Nephron (organoid): ENCODE measurements at regions not wholly inside any gene's neighbourhood (a gene's known extent, or its start where the extent isn't known, plus 50 kb on each side); places are given as distances from the start of the nearest gene placed in this dataset.
A peak's percentile ranks its signal among the peaks of the same experiment; 100 is the strongest.

Source experiments
- H3K27ac Mint-ChIP-seq, 3 experiments: 2 replicates each; pipeline ENCODE4 v1.8.0; 2020; ENCODE audit warnings: mixed read lengths in 3 of 3, mild to moderate bottlenecking in 2 of 3, moderate library complexity in 1 of 3
- H3K27me3 Mint-ChIP-seq: 2 replicates; pipeline ENCODE4 v1.8.0; 2021; ENCODE audit warnings: low read depth, mild to moderate bottlenecking, moderate library complexity, mixed read lengths
- H3K36me3 Mint-ChIP-seq: 2 replicates; pipeline ENCODE4 v1.8.0; 2020; ENCODE audit warnings: low read depth, mixed read lengths
- H3K4me1 Mint-ChIP-seq: 2 replicates; pipeline ENCODE4 v1.8.0; 2020; ENCODE audit warnings: mixed read lengths
- H3K4me3 Mint-ChIP-seq, 3 experiments: 2 replicates each; pipeline ENCODE4 v1.8.0; 2020; ENCODE audit warnings: mild to moderate bottlenecking in 3 of 3, mixed read lengths in 3 of 3, moderate library complexity in 2 of 3
- H3K9me3 Mint-ChIP-seq: 2 replicates; pipeline ENCODE4 v1.8.0; 2020; ENCODE audit warnings: mixed read lengths
- TF ChIP-seq, protein P1 (sequence below), 3 experiments: fragments of 200-600 bp; sonication (generic); IDR thresholded peaks; one replicate each; pipeline ENCODE4 v1.5.0; 2021; ENCODE audit warnings: antibody characterized with exemption in 3 of 3; ENCODE audit not compliant: unreplicated experiment in 3 of 3

DNA sequence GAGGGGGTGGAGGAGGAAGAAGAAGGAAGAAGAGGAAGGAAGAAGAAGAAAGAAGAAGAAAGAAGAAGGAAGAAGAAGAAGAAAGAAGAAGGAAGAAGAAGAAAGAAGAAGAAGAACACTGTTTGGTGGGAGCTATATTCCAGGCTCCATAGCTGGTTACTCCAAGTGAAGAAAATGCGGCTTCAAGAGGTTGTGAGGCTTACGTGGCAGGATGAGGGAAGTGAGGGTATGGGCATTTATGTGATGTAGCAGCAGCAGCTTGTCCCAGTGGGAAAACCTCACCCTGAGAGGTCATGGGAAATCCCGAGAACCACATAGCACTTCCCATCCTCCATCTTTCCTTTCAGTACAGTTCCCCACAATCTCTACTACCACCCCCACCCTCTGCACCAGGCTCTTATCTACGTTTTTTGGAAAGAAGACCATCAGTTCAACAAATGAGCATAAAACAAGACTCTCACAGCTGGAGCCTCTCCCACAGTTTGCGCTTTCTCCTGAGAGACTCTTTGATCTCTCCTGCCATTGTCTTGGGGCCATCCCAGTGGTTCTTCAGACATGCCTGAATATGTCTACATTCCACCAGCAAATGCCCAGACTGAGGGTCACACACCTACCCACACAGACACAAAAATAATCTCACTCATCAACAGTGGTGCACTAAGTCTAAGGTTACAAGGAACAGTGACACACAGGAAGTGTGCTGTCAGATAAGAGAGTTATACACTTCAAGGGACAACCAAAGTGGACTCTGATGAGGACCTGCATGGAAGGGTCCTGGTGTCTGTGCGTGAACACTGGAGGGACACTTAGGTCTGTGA, 77.9 kb upstream of the KCNJ15 start:
- Mint-ChIP-seq H3K4me1 (peaks cover 31% of the 10 kb centered on the region), H3K9me3 (peaks cover 2% of the 10 kb centered on the region)

DNA sequence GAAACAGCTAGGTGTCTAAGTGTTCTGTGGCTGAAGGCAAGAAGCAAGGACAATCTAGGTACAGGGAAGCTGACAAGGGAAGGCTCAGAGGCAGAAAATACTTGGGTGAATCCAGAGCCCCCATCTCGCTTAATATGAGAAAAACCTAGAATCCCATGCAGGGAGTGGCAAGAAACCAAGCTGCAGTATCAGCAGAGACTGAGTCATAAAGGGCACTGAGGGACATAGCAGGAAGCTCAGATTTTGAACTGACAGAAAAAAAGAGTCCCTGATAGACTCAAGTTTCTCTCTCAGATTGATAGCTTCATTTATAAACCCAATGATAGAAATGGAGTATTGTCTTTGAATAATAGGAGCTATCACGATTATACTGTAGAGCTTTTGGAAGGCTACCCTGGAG, 77.3 kb upstream of the KCNJ15 start:
- no peaks in the 10 kb centered on the region for H3K36me3 Mint-ChIP-seq
- peak overlapping the region in 1 of 3 experiments; percentile 22 for H3K27ac Mint-ChIP-seq
- H3K9me3 Mint-ChIP-seq: peaks cover 2% of the 10 kb centered on the region
- H3K27me3 Mint-ChIP-seq: no peaks in the 10 kb centered on the region
- TF ChIP-seq, protein P1, sequence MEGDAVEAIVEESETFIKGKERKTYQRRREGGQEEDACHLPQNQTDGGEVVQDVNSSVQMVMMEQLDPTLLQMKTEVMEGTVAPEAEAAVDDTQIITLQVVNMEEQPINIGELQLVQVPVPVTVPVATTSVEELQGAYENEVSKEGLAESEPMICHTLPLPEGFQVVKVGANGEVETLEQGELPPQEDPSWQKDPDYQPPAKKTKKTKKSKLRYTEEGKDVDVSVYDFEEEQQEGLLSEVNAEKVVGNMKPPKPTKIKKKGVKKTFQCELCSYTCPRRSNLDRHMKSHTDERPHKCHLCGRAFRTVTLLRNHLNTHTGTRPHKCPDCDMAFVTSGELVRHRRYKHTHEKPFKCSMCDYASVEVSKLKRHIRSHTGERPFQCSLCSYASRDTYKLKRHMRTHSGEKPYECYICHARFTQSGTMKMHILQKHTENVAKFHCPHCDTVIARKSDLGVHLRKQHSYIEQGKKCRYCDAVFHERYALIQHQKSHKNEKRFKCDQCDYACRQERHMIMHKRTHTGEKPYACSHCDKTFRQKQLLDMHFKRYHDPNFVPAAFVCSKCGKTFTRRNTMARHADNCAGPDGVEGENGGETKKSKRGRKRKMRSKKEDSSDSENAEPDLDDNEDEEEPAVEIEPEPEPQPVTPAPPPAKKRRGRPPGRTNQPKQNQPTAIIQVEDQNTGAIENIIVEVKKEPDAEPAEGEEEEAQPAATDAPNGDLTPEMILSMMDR (IDR thresholded peaks at IDR 0.05; ENCODE audit: unreplicated experiment in 3 of 3): no peak
- no peak overlapping the region for H3K4me3 Mint-ChIP-seq
- H3K4me1 Mint-ChIP-seq: peaks cover 31% of the 10 kb centered on the region

More for the DNA sequence above, 77.9 kb upstream of the KCNJ15 start:
- no peak overlapping the region for H3K27ac Mint-ChIP-seq
- TF ChIP-seq, protein P1 (IDR thresholded peaks at IDR 0.05; ENCODE audit: unreplicated experiment in 3 of 3): no peak
- no peaks in the 10 kb centered on the region for H3K36me3 Mint-ChIP-seq
- no peak overlapping the region for H3K4me3 Mint-ChIP-seq
- H3K27me3 Mint-ChIP-seq: no peaks in the 10 kb centered on the region

DNA sequence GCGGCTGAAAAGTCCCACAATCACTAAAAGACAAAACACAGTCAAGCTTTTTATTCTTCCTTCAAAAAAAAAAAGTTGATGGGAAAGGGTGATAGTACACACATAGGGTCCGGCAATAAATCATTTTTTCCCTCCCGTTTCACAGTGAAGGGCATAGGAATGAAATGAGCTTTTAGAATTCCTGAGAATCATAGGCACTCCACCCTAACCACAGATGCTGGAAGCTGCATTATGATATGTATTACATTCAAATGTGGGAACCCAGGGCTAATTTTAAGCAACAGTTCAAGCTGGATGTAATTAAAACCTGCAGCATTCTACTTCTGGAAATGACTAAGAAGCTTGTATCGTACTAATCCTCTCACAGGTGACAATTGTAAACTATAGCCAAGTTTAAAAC, 75.7 kb upstream of the KCNJ15 start:
- TF ChIP-seq, protein P1 (IDR thresholded peaks at IDR 0.05; ENCODE audit: unreplicated experiment in 3 of 3): no peak
- peaks cover 26% of the 10 kb centered on the region for H3K4me1 Mint-ChIP-seq
- peak overlapping the region in 2 of 3 experiments; percentile 12 to 13 for H3K27ac Mint-ChIP-seq
- peaks cover under 1% of the 10 kb centered on the region for H3K36me3 Mint-ChIP-seq
- peaks cover 9% of the 10 kb centered on the region for H3K9me3 Mint-ChIP-seq
- no peaks in the 10 kb centered on the region for H3K27me3 Mint-ChIP-seq
- H3K4me3 Mint-ChIP-seq: no peak overlapping the region

DNA sequence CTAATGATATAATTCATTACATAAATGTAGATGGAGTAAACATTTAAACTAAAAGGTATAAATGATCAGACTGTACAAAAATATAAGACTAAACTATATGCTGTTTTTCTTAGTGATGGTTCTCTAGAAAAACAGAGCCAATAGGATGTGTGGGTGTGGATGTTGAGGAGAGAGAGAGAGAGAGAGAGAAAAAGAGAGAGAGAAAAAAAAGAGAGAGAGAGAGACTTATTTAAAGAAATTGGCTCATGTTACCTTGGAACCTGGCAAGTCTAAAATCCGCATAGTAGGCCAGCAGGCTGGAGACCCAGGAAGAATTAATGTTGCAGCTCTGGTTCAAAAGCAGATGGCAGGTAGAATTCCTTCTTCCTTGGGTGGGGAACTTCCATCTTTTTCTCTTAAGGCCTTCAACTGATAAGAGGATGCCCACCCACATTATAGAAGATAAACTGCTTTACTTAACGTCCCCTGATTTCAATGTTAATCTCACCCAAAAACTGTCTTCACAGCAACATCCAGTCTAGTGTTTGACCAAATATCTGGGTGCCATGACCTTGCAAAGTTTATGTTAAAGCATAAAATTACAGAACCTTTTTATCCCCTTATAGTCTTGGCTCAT, 74.3 kb upstream of the KCNJ15 start:
- H3K27ac Mint-ChIP-seq: no peak overlapping the region
- peaks cover 18% of the 10 kb centered on the region for H3K9me3 Mint-ChIP-seq
- H3K4me1 Mint-ChIP-seq: peaks cover 26% of the 10 kb centered on the region
- peaks cover 4% of the 10 kb centered on the region for H3K36me3 Mint-ChIP-seq
- no peak overlapping the region for H3K4me3 Mint-ChIP-seq
- H3K27me3 Mint-ChIP-seq: no peaks in the 10 kb centered on the region
- TF ChIP-seq, protein P1 (IDR thresholded peaks at IDR 0.05; ENCODE audit: unreplicated experiment in 3 of 3): no peak

DNA sequence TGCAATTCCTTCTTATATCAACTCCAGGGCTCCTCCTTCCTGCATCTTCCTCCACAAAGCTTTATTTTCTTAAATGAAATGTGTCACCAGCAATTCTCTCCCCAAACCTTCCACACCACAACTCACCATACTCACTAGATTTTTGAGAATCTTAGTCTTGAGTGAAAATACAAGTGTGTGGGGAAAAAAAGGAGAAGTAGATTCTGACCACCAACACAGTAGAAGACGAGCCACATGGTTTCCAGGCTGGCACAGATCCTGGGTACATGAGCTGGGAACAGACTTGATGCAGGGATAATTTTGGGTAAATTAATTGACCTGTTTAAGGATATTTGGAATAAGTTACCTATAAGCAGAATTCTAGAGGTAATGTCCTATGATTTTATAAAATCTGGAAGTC, 72.8 kb upstream of the KCNJ15 start:
- Mint-ChIP-seq H3K27me3 (no peaks in the 10 kb centered on the region), H3K36me3 (peaks cover 4% of the 10 kb centered on the region), H3K4me1 (peaks cover 23% of the 10 kb centered on the region), H3K4me3 (no peak overlapping the region), H3K9me3 (peaks cover 24% of the 10 kb centered on the region), H3K27ac (no peak overlapping the region)
- TF ChIP-seq, protein P1 (IDR thresholded peaks at IDR 0.05; ENCODE audit: unreplicated experiment in 3 of 3): no peak
